WI38 (cell line): ENCODE measurements at regions not wholly inside any gene's neighbourhood (a gene's known extent, or its start where the extent isn't known, plus 50 kb on each side); places are given as distances from the start of the nearest gene placed in this dataset.

Experiments used
- H3K4me3 ChIP-seq: 2 replicates; pipeline ENCODE4 v1.5.1; 2011; ENCODE audit warnings: low read depth, mild to moderate bottlenecking, control low read depth, low read length
- TF ChIP-seq, protein P1 (sequence below): IDR thresholded peaks from 2 replicates; pipeline ENCODE4 v1.5.1; 2012; ENCODE audit warnings: low read depth, mild to moderate bottlenecking, control low read depth, low read length

DNA sequence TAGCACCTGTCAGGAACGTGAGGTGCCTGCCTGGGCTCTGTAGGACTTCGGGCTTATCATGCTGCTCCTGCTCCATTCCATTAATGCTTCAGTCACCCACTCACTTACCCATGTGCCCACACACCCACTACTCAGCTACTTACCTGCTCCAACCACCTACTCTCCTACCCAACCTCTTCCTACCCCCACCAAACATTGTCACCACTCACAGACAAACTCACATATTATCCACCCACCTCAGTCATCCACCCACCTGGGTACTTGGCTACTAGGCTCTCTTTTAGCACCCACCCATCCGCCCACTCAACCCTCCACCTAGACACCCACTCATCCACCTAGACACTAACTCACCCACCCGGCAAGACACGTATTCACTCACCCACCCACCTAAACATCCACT is 724.7 kb upstream of the RAB6C start:
- no peak overlapping the region for H3K4me3 ChIP-seq
- TF ChIP-seq, protein P1, sequence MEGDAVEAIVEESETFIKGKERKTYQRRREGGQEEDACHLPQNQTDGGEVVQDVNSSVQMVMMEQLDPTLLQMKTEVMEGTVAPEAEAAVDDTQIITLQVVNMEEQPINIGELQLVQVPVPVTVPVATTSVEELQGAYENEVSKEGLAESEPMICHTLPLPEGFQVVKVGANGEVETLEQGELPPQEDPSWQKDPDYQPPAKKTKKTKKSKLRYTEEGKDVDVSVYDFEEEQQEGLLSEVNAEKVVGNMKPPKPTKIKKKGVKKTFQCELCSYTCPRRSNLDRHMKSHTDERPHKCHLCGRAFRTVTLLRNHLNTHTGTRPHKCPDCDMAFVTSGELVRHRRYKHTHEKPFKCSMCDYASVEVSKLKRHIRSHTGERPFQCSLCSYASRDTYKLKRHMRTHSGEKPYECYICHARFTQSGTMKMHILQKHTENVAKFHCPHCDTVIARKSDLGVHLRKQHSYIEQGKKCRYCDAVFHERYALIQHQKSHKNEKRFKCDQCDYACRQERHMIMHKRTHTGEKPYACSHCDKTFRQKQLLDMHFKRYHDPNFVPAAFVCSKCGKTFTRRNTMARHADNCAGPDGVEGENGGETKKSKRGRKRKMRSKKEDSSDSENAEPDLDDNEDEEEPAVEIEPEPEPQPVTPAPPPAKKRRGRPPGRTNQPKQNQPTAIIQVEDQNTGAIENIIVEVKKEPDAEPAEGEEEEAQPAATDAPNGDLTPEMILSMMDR = no peak

DNA sequence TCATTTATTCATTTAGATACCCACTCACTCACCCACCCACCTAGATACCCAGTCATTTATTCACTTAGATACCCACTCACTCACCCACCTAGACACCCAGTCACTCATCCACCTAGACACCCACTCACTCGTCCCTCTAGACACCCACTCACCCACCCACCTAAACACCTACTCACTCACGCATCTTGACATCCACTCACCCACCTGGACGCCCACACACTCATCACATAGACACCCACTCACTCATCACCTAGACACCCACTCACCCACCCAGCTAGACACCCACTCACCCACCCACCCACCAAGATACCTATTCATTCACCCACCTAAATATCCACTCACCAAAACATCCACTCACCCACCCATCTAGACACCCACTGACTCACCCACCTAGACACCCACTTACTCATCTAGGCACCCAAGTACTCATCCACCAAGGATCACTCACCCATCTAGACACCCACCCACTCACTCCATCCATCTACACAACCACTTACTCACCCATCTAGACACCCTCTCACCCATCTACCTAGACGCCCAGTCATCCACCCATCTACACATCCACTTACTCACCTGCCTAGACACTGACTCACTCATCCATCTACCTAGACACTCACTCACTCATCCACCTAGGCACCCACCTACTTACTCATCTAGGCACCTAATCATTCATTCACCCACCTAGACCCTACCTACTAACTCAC is 723.7 kb upstream of the RAB6C start:
- H3K4me3 ChIP-seq = no peak overlapping the region
- TF ChIP-seq, protein P1 = no peak

DNA sequence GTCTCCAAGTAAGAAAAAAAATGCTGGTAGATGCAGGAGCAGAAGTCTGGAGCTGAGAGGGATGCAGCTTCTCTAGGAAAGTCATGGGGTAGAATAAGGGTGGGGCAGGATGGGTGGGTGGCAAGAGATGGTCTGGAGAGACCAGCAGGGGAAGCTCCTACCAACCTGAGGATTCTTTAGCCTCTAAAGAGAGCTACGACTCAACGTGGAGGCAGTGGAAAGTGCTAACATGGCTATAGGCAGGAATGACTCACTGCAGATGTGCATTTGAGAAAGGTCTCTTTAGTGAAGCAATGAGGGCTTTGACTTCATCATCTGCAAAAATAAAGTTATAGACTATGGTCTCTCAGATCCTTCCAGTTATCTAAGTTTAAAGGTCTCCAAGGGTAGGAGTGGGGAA is 722.8 kb upstream of the RAB6C start:
- TF ChIP-seq, protein P1 = no peak
- H3K4me3 ChIP-seq = no peak overlapping the region

DNA sequence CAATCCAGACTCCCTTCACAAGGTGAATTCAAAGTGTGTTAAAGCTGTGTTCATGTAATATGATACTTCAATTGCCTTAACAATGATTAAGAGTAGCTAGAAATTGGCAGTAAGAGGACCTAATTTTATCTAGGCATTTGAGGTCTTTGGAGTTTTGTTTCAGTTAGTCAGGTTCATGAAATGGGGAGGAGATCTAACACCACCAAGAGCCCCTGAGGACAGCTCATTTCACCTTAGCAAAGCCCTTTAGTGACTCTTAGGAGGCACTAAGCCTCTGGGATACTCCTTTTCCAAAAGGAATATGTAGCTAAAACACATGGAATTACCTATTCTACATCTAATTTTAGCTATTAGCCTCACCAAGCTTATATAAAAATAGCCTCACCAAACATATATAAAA is 716.5 kb upstream of the RAB6C start:
- TF ChIP-seq, protein P1 = no peak
- no peak overlapping the region for H3K4me3 ChIP-seq

DNA sequence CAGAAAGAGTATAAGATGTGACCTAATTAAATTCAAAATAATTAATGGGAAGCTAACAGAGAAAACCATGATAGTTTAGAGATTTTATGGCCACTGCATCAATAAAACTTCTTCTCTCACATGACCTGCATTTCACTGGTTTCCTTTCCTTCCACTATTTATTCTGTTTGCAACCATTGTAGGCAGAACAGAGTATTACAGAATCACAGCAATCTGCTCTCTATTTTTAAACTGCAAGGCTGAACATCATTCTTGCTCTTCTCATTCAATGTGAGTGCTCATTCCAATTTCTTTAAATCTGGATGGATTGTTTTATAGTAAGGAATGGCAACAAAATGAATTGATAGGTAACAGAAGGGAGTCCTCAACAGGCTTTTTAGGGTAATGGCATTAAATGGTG is 715.5 kb upstream of the RAB6C start:
- no peak overlapping the region for H3K4me3 ChIP-seq
- TF ChIP-seq, protein P1 = no peak

GRCh38 chr2:129267559-129267958 is 711.9 kb upstream of the RAB6C start:
- H3K4me3 ChIP-seq = no peak overlapping the region
- TF ChIP-seq, protein P1 = no peak

GRCh38 chr2:129273266-129274037 is 706.0 kb upstream of the RAB6C start:
- H3K4me3 ChIP-seq = no peak overlapping the region
- TF ChIP-seq, protein P1 = no peak
